Retinal pigment epithelial cell (primary cell): ENCODE measurements at regions not wholly inside any gene's neighbourhood (a gene's known extent, or its start where the extent isn't known, plus 50 kb on each side); places are given as distances from the start of the nearest gene placed in this dataset.

Experiments used
- DNase-seq: peaks from one replicate; pipeline ENCODE4 v3.0.0-alpha.2; 2010; ENCODE audit warnings: low read depth
- H3K4me3 ChIP-seq: 2 replicates; pipeline ENCODE4 v1.5.1; 2011; ENCODE audit warnings: mild to moderate bottlenecking, low read length, control low read depth, moderate library complexity
- CTCF ChIP-seq: conservative IDR thresholded peaks from 2 replicates; pipeline ENCODE4 v1.5.1; 2011; ENCODE audit warnings: low read depth, low read length, control low read depth, inconsistent platforms

- TF ChIP-seq CTCF: peak; percentile 57
- no peak overlapping the region for H3K4me3 ChIP-seq
- no peak for DNase-seq
These were observed 245.8 kb downstream of the PAX3 start for GRCh38 chr2:222052934-222053367.

GRCh38 chr2:222050981-222051380, 247.8 kb downstream of the PAX3 start:
- no peak overlapping the region for H3K4me3 ChIP-seq
- DNase-seq: no peak
- no peak for TF ChIP-seq CTCF

- no peak overlapping the region for H3K4me3 ChIP-seq
- no peak for DNase-seq
- TF ChIP-seq CTCF: no peak
These were observed 248.9 kb downstream of the PAX3 start for GRCh38 chr2:222049946-222050345.

- no peak overlapping the region for H3K4me3 ChIP-seq
- TF ChIP-seq CTCF: no peak
- no peak for DNase-seq
These were observed 254.9 kb downstream of the PAX3 start for GRCh38 chr2:222043897-222044296.

GRCh38 chr2:222042666-222043065, 256.1 kb downstream of the PAX3 start:
- H3K4me3 ChIP-seq: no peak overlapping the region
- DNase-seq: no peak
- no peak for TF ChIP-seq CTCF

- no peak overlapping the region for H3K4me3 ChIP-seq
- DNase-seq: no peak
- no peak for TF ChIP-seq CTCF
These were observed 258.5 kb downstream of the PAX3 start for GRCh38 chr2:222040333-222040732.

- no peak overlapping the region for H3K4me3 ChIP-seq
- DNase-seq: no peak
- no peak for TF ChIP-seq CTCF
These were observed 259.0 kb downstream of the PAX3 start for GRCh38 chr2:222039821-222040220.
